ENCODE measurements at regions not wholly inside any gene's neighbourhood (a gene's known extent, or its start where the extent isn't known, plus 50 kb on each side); places are given as distances from the start of the nearest gene placed in this dataset.

DNA sequence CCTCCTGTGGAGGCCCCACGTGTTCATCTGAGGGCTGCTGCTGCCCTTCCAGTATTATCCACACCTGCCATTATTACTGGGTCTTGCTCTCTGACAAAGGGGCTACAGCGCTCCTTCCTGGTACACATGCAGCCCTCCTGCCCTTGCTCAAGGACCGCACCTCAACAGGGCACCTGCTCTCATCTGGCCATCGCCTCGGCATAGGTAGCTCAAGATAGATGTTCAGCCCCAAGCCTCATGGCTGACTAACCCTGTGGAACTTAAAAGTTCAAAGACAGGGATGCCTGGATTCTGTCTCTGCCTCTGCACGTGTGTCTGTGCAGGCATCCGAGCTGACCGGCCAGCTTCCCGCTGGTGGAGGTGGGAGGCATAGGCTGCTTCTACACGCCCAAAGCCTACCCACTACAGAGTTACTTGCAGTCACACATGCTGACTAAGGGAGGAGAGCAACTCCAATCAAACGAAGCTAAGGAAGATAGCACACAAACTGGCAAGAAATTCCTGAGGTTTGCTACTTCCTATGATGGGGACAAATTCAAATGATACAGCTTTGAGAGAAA is 152.5 kb upstream of the ATP10A start:
- no peaks in the 10 kb centered on the region for H3K27me3 ChIP-seq (ENCODE audit: insufficient read depth, poor library complexity, severe bottlenecking)
- H3K27ac ChIP-seq (replicated peaks) = no peak overlapping the region
- no peak for TF ChIP-seq GABPA (IDR thresholded peaks at IDR 0.05; ENCODE audit: low read depth)
- no peak for TF ChIP-seq SPI1 (IDR thresholded peaks at IDR 0.05; ENCODE audit: borderline replicate concordance, low read depth)
- TF ChIP-seq CTCF (IDR thresholded peaks at IDR 0.05; ENCODE audit: insufficient read depth, low read length) = no peak
- TF ChIP-seq REST (IDR thresholded peaks at IDR 0.05; ENCODE audit: insufficient replicate concordance, low read depth) = no peak
- H3K4me3 ChIP-seq (replicated peaks; ENCODE audit: insufficient read depth, low read length) = no peak overlapping the region
- no peak for DNase-seq (ENCODE audit: low read depth in 1 of 2, low spot score in 1 of 2)

DNA sequence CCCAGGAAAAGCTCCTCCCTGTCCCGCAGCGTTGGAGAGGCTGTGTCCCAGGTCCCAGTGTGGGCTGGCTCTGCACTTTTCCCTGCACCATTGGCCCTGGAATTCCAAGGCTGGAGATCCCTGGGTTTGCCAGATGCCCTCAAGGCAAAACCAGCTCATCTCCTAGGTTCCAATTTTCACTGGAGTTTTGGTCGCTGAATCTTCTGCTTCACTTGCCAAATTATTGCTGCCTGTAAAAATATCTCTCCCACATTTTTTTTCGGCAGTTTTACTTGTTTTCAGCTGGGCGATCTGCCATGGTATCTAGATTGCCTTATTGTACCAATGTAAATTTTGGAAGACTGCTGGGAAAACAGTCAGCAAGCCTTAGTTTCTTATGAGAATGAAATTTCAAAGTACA is 150.9 kb upstream of the ATP10A start:
- Histone ChIP-seq H3K4me3 (replicated peaks; ENCODE audit: insufficient read depth, low read length) (no peak overlapping the region), H3K27ac (replicated peaks) (no peak overlapping the region), H3K27me3 (ENCODE audit: insufficient read depth, poor library complexity, severe bottlenecking) (no peaks in the 10 kb centered on the region)
- DNase-seq (ENCODE audit: low read depth in 1 of 2, low spot score in 1 of 2) = no peak
- TF ChIP-seq POLR2AphosphoS5 (IDR thresholded peaks at IDR 0.05; ENCODE audit: low read depth) (no peak), REST (IDR thresholded peaks at IDR 0.05; ENCODE audit: insufficient replicate concordance, low read depth) (no peak), SPI1 (IDR thresholded peaks at IDR 0.05; ENCODE audit: borderline replicate concordance, low read depth) (no peak), CTCF (IDR thresholded peaks at IDR 0.05; ENCODE audit: insufficient read depth, low read length) (no peak), GABPA (IDR thresholded peaks at IDR 0.05; ENCODE audit: low read depth) (no peak)

DNA sequence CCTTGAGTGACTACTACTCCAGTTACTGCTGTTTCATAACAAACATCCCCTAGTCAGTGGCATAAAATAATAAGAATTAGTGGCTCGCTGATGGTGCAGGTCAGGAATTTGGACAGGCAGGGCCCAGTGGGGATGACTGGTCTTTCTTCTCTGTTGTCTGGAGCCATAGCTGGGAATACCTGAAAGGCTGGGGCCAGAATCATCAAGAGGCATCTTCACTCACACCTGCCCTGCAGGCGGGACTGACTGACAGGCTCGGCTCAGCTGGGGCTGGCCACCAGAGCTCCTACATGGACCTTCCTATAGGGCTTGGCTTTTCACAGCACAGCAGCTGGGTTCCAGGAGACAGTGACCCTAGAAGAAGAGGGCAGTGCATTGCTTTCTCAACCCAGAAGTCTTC is 148.8 kb upstream of the ATP10A start:
- DNase-seq (ENCODE audit: low read depth in 1 of 2, low spot score in 1 of 2) = no peak
- Histone ChIP-seq H3K27me3 (ENCODE audit: insufficient read depth, poor library complexity, severe bottlenecking) (no peaks in the 10 kb centered on the region), H3K4me3 (replicated peaks; ENCODE audit: insufficient read depth, low read length) (no peak overlapping the region), H3K27ac (replicated peaks) (no peak overlapping the region)
- no peak for TF ChIP-seq POLR2AphosphoS5 (IDR thresholded peaks at IDR 0.05; ENCODE audit: low read depth)
- no peak for TF ChIP-seq SPI1 (IDR thresholded peaks at IDR 0.05; ENCODE audit: borderline replicate concordance, low read depth)
- no peak for TF ChIP-seq REST (IDR thresholded peaks at IDR 0.05; ENCODE audit: insufficient replicate concordance, low read depth)
- TF ChIP-seq CTCF (IDR thresholded peaks at IDR 0.05; ENCODE audit: insufficient read depth, low read length) = no peak
- TF ChIP-seq GABPA (IDR thresholded peaks at IDR 0.05; ENCODE audit: low read depth) = no peak

Data from HL-60 (cell line).